ENCODE measurements at regions not wholly inside any gene's neighbourhood (a gene's known extent, or its start where the extent isn't known, plus 50 kb on each side); places are given as distances from the start of the nearest gene placed in this dataset.

DNA sequence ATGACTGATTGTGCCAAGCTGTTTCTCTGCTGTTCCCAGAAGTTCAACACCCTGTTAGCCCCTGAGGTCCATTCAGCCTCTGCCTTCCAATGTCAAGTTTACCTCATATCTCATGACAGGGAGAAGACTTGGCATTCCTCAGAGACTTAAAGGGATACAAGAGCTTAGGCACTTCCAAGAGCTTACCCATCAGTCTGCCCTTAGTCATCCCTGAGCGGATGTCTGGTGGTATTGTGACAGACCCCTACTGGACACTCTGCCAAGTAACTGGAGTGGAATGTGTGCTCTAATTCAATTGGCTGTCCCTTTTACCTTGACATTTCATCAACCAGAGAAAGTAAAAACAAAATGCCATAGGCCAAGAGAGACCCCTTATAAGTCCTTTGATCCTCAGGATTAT, 151.5 kb downstream of the AASDHPPT start:
- ChIA-PET CTCF (no interaction called here), POLR2A (no interaction called here)
- Histone ChIP-seq H3K9ac (replicated peaks; ENCODE audit: extremely low read depth, insufficient read depth, low read length) (no peak overlapping the region), H3K27me3 (ENCODE audit: control insufficient read depth in 2 of 2, insufficient read depth in 2 of 2, low read length in 2 of 2) (no peaks in the 10 kb centered on the region), H3K4me1 (ENCODE audit: control insufficient read depth, extremely low read depth, insufficient read depth, low read length) (no peaks in the 10 kb centered on the region), H3K36me3 (ENCODE audit: control insufficient read depth in 2 of 2, extremely low read depth in 1 of 2, insufficient read depth in 2 of 2, low read length in 2 of 2) (no peaks in the 10 kb centered on the region), H3K4me2 (ENCODE audit: insufficient read depth, low read length) (no peak overlapping the region), H3K9me3 (replicated peaks; ENCODE audit: control insufficient read depth, insufficient read depth, low read length) (peaks cover 2% of the 10 kb centered on the region), H3K4me3 (replicated peaks in 1 of 3; ENCODE audit: insufficient read depth in 1 of 3, low read depth in 1 of 3, low read length in 3 of 3) (no peak overlapping the region), H4K20me1 (replicated peaks; ENCODE audit: control insufficient read depth, extremely low read depth, insufficient read depth, low read length) (no peaks in the 10 kb centered on the region), H3K9me1 (replicated peaks; ENCODE audit: control insufficient read depth, extremely low read depth, insufficient read depth, low read length) (no peaks in the 10 kb centered on the region), H3K79me2 (ENCODE audit: control insufficient read depth, insufficient read depth, low read length) (no peaks in the 10 kb centered on the region), H3K27ac (ENCODE audit: insufficient read depth, low read depth, low read length) (no peak overlapping the region), H2AFZ (ENCODE audit: low read depth, low read length) (no peak overlapping the region)
- dilution Hi-C loops (cut with MboI; ENCODE audit: extremely low pct_ligation_motif_present, low sequenced_read_pairs): no loop called here
- TF ChIP-seq, protein P1, sequence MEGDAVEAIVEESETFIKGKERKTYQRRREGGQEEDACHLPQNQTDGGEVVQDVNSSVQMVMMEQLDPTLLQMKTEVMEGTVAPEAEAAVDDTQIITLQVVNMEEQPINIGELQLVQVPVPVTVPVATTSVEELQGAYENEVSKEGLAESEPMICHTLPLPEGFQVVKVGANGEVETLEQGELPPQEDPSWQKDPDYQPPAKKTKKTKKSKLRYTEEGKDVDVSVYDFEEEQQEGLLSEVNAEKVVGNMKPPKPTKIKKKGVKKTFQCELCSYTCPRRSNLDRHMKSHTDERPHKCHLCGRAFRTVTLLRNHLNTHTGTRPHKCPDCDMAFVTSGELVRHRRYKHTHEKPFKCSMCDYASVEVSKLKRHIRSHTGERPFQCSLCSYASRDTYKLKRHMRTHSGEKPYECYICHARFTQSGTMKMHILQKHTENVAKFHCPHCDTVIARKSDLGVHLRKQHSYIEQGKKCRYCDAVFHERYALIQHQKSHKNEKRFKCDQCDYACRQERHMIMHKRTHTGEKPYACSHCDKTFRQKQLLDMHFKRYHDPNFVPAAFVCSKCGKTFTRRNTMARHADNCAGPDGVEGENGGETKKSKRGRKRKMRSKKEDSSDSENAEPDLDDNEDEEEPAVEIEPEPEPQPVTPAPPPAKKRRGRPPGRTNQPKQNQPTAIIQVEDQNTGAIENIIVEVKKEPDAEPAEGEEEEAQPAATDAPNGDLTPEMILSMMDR (IDR thresholded peaks at IDR 0.05; ENCODE audit: extremely low read depth in 1 of 2, insufficient read depth in 1 of 2, low read depth in 1 of 2, low read length in 2 of 2): no peak
- TF ChIP-seq MYC (IDR thresholded peaks at IDR 0.05; ENCODE audit: low read depth, low read length) (no peak), JUN (IDR thresholded peaks at IDR 0.05; ENCODE audit: borderline replicate concordance, insufficient read depth, insufficient read length, low read depth) (no peak), POLR2A (IDR thresholded peaks at IDR 0.05; ENCODE audit: low read depth, low read length) (no peak), FOS (IDR thresholded peaks at IDR 0.05; ENCODE audit: borderline replicate concordance, insufficient read depth, low read length) (no peak), GATA2 (IDR thresholded peaks at IDR 0.05; ENCODE audit: insufficient read depth, insufficient read length, low read depth, low read length) (no peak), POLR2AphosphoS5 (IDR thresholded peaks at IDR 0.05; ENCODE audit: insufficient read depth, low read depth, low read length) (no peak), EZH2 (IDR thresholded peaks at IDR 0.05; ENCODE audit: borderline replicate concordance, low read depth, low read length, severe bottlenecking) (no peak)
- TF ChIP-seq, protein P2, sequence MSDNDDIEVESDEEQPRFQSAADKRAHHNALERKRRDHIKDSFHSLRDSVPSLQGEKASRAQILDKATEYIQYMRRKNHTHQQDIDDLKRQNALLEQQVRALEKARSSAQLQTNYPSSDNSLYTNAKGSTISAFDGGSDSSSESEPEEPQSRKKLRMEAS (IDR thresholded peaks at IDR 0.05; ENCODE audit: insufficient read depth, insufficient read length): no peak
- no peak for FAIRE-seq
- DNase-seq (ENCODE audit: low read depth, low spot score): no peak
- BruUV-seq (replicated peaks): no TSS peak
- intact Hi-C loops (cut with micrococcal nuclease): no loop called here

Data from endothelial cell of umbilical vein (primary cell).